H9 (cell line): ENCODE measurements at regions not wholly inside any gene's neighbourhood (a gene's known extent, or its start where the extent isn't known, plus 50 kb on each side); places are given as distances from the start of the nearest gene placed in this dataset.

Experiments used
- DNase-seq: peaks from one replicate; pipeline ENCODE4 v3.0.0-alpha.2; 2017
- H2AFZ ChIP-seq: one replicate; pipeline ENCODE4 v1.6.1; 2013; ENCODE audit warnings: mild to moderate bottlenecking, low read length, control low read depth, moderate library complexity
- H2AK5ac ChIP-seq: 2 replicates; pipeline ENCODE4 v1.6.1; 2013; ENCODE audit warnings: low read length, control low read depth, mixed read lengths; ENCODE audit not compliant: insufficient read length
- H2BK120ac ChIP-seq: one replicate; pipeline ENCODE4 v1.6.1; 2013; ENCODE audit warnings: low read depth, mild to moderate bottlenecking, low read length, control low read depth, inconsistent platforms; ENCODE audit not compliant: poor library complexity, severe bottlenecking
- H2BK12ac ChIP-seq: 2 replicates; pipeline ENCODE4 v1.6.1; 2013; ENCODE audit warnings: low read length, control low read depth, mixed read lengths, low read depth; ENCODE audit not compliant: insufficient read length
- H2BK15ac ChIP-seq: 2 replicates; pipeline ENCODE4 v1.6.1; 2013; ENCODE audit warnings: low read depth, low read length, control low read depth
- H2BK20ac ChIP-seq: one replicate; pipeline ENCODE4 v1.6.1; 2013; ENCODE audit warnings: low read depth, mild to moderate bottlenecking, low read length, control low read depth, inconsistent platforms; ENCODE audit not compliant: poor library complexity, severe bottlenecking
- H2BK5ac ChIP-seq: 2 replicates; pipeline ENCODE4 v1.6.1; 2013; ENCODE audit warnings: low read length, control low read depth, mixed read lengths; ENCODE audit not compliant: insufficient read length
- H3K14ac ChIP-seq: 2 replicates; pipeline ENCODE4 v1.6.1; 2013; ENCODE audit warnings: low read length, control low read depth; ENCODE audit not compliant: insufficient read depth
- H3K18ac ChIP-seq: 2 replicates; pipeline ENCODE4 v1.6.1; 2013; ENCODE audit warnings: low read depth, mild to moderate bottlenecking, mixed read lengths, low read length, control low read depth; ENCODE audit not compliant: insufficient read length
- H3K23ac ChIP-seq: 2 replicates; pipeline ENCODE4 v1.6.1; 2013; ENCODE audit warnings: low read length, control low read depth, mixed read lengths, low read depth; ENCODE audit not compliant: insufficient read length
- H3K23me2 ChIP-seq: 2 replicates; pipeline ENCODE4 v1.6.1; 2013; ENCODE audit warnings: low read depth, mild to moderate bottlenecking, mixed read lengths, low read length, control low read depth; ENCODE audit not compliant: insufficient read length, poor library complexity, severe bottlenecking
- H3K27ac ChIP-seq: 2 replicates; pipeline ENCODE4 v1.5.1; 2013; ENCODE audit warnings: low read length, control low read depth, mixed read lengths, low read depth; ENCODE audit not compliant: insufficient read length
- H3K27me3 ChIP-seq: 2 replicates; pipeline ENCODE4 v1.6.1; 2013; ENCODE audit warnings: low read length, control low read depth, inconsistent platforms; ENCODE audit not compliant: insufficient read depth
- H3K4ac ChIP-seq: 2 replicates; pipeline ENCODE4 v1.6.1; 2013; ENCODE audit warnings: low read depth, mild to moderate bottlenecking, control low read depth, inconsistent platforms, low read length, moderate library complexity
- H3K4me1 ChIP-seq: 2 replicates; pipeline ENCODE4 v1.6.1; 2013; ENCODE audit warnings: low read length, control low read depth, inconsistent platforms; ENCODE audit not compliant: insufficient read depth
- H3K4me2 ChIP-seq: 2 replicates; pipeline ENCODE4 v1.6.1; 2013; ENCODE audit warnings: low read length, control low read depth, mixed read lengths; ENCODE audit not compliant: insufficient read length, insufficient read depth
- H3K56ac ChIP-seq: 2 replicates; pipeline ENCODE4 v1.6.1; 2013; ENCODE audit warnings: low read depth, mild to moderate bottlenecking, mixed read lengths, low read length, control low read depth; ENCODE audit not compliant: insufficient read length
- H3K79me1 ChIP-seq: 2 replicates; pipeline ENCODE4 v1.6.1; 2013; ENCODE audit warnings: low read depth, mild to moderate bottlenecking, moderate library complexity, low read length, control low read depth, inconsistent platforms; ENCODE audit not compliant: insufficient read depth, poor library complexity, severe bottlenecking
- H3K79me2 ChIP-seq: 2 replicates; pipeline ENCODE4 v1.6.1; 2013; ENCODE audit warnings: low read length, control low read depth, inconsistent platforms; ENCODE audit not compliant: insufficient read depth
- H3K9ac ChIP-seq: 2 replicates; pipeline ENCODE4 v1.6.1; 2013; ENCODE audit warnings: low read length, control low read depth, mixed read lengths; ENCODE audit not compliant: insufficient read length; ENCODE audit errors: extremely low read depth
- H3K9me3 ChIP-seq: one replicate; pipeline ENCODE4 v1.6.1; 2013; ENCODE audit warnings: low read depth, low read length, inconsistent platforms; ENCODE audit not compliant: control insufficient read depth
- H3T11ph ChIP-seq: one replicate; pipeline ENCODE4 v1.6.1; 2013; ENCODE audit warnings: mild to moderate bottlenecking, low read length, control low read depth, inconsistent platforms
- H4K20me1 ChIP-seq: one replicate; pipeline ENCODE4 v1.6.1; 2013; ENCODE audit not compliant: control insufficient read depth, insufficient read length, insufficient read depth
- H4K5ac ChIP-seq: 2 replicates; pipeline ENCODE4 v1.6.1; 2013; ENCODE audit warnings: low read depth, mild to moderate bottlenecking, mixed read lengths, low read length, control low read depth; ENCODE audit not compliant: insufficient read length
- H4K8ac ChIP-seq: replicated peaks from 2 replicates; pipeline ENCODE4 v1.6.1; 2013; ENCODE audit warnings: low read length, control low read depth, mixed read lengths, low read depth; ENCODE audit not compliant: insufficient read length
- H4K91ac ChIP-seq: 2 replicates; pipeline ENCODE4 v1.6.1; 2013; ENCODE audit warnings: low read depth, mild to moderate bottlenecking, moderate library complexity, mixed read lengths, low read length, control low read depth; ENCODE audit not compliant: insufficient read length
- H3K27ac Mint-ChIP-seq, 3 experiments: 2 replicates in 2 of 3; 3 replicates in 1 of 3; pipeline ENCODE4 v1.8.0; 2020 to 2021; ENCODE audit warnings: mixed read lengths in 3 of 3, mild to moderate bottlenecking in 1 of 3, moderate library complexity in 1 of 3
- H3K27me3 Mint-ChIP-seq: 2 replicates; pipeline ENCODE4 v1.8.0; 2021; ENCODE audit warnings: low read depth, mild to moderate bottlenecking, moderate library complexity, mixed read lengths
- H3K36me3 Mint-ChIP-seq, 3 experiments: 2 replicates in 2 of 3; 3 replicates in 1 of 3; pipeline ENCODE4 v1.8.0; 2020 to 2021; ENCODE audit warnings: low read depth in 3 of 3, mixed read lengths in 3 of 3; ENCODE audit not compliant: insufficient read depth in 1 of 3
- H3K4me1 Mint-ChIP-seq, 2 experiments: 2 replicates each; pipeline ENCODE4 v1.8.0; 2020; ENCODE audit warnings: mixed read lengths in 2 of 2
- H3K4me3 Mint-ChIP-seq, 2 experiments: 2 replicates in 1 of 2; 3 replicates in 1 of 2; pipeline ENCODE4 v1.8.0; 2020 to 2021; ENCODE audit warnings: mild to moderate bottlenecking in 2 of 2, mixed read lengths in 2 of 2, moderate library complexity in 1 of 2
- H3K9me3 Mint-ChIP-seq, 2 experiments: 2 replicates in 1 of 2; 3 replicates in 1 of 2; pipeline ENCODE4 v1.8.0; 2020; ENCODE audit warnings: mild to moderate bottlenecking in 2 of 2, mixed read lengths in 2 of 2, moderate library complexity in 1 of 2
- CTCF ChIP-seq: fragments of 200-600 bp; sonication (generic); conservative IDR thresholded peaks from 3 replicates; pipeline ENCODE4 v1.8.0; 2021; ENCODE audit warnings: antibody characterized with exemption, mild to moderate bottlenecking
- WGBS: extraction: QIAGEN DNeasy Blood & Tissue Kit; methylation state at CpG from one replicate; pipeline ENCODE4 v1.1.7; 2013; ENCODE audit warnings: missing lambda C conversion rate, low lambda C conversion rate, mixed read lengths; ENCODE audit not compliant: insufficient read length; ENCODE audit errors: extremely low coverage; 5-methylcytosine and 5-hydroxymethylcytosine counted together

GRCh38 chr13:103297083-103297482, 230.9 kb upstream of the SLC10A2 start:
- Histone ChIP-seq H2BK12ac (no peak overlapping the region), H3K27ac (no peak overlapping the region), H3K9me3 (no peaks in the 10 kb centered on the region), H4K5ac (no peak overlapping the region), H3K18ac (no peak overlapping the region), H2BK15ac (no peak overlapping the region), H3K79me2 (no peaks in the 10 kb centered on the region), H4K91ac (no peak overlapping the region), H3K27me3 (no peaks in the 10 kb centered on the region), H3K23me2 (no peaks in the 10 kb centered on the region), H2BK20ac (no peak overlapping the region), H2BK120ac (no peak overlapping the region), H3K56ac (no peak overlapping the region), H2BK5ac (no peak overlapping the region), H4K20me1 (no peaks in the 10 kb centered on the region), H3T11ph (no peak overlapping the region), H3K4ac (no peak overlapping the region), H3K4me2 (no peak overlapping the region), H3K9ac (no peak overlapping the region), H4K8ac (no peak overlapping the region), H3K14ac (no peak overlapping the region), H2AK5ac (no peak overlapping the region), H3K23ac (no peak overlapping the region), H3K79me1 (no peaks in the 10 kb centered on the region), H3K4me1 (no peaks in the 10 kb centered on the region), H2AFZ (no peak overlapping the region)
- Mint-ChIP-seq H3K4me1 (peaks cover 4 to 9% of the 10 kb centered on the region in 2 experiments), H3K27ac (peak overlapping the region in 1 of 3 experiments; percentile 79; a peak in 1 of 7 replicates), H3K9me3 (peaks cover 2 to 3% of the 10 kb centered on the region in 2 experiments; a peak in 4 of 5 replicates), H3K36me3 (peaks cover 0 to 3% (median 0%) of the 10 kb centered on the region in 3 experiments; a peak in 1 of 7 replicates), H3K4me3 (no peak overlapping the region), H3K27me3 (no peaks in the 10 kb centered on the region)
- no CpG with 5 or more reads among the region's 2 CpGs for WGBS
- no peak for TF ChIP-seq CTCF
- no peak for DNase-seq
